ENCODE measurements at regions not wholly inside any gene's neighbourhood (a gene's known extent, or its start where the extent isn't known, plus 50 kb on each side); places are given as distances from the start of the nearest gene placed in this dataset.

DNA sequence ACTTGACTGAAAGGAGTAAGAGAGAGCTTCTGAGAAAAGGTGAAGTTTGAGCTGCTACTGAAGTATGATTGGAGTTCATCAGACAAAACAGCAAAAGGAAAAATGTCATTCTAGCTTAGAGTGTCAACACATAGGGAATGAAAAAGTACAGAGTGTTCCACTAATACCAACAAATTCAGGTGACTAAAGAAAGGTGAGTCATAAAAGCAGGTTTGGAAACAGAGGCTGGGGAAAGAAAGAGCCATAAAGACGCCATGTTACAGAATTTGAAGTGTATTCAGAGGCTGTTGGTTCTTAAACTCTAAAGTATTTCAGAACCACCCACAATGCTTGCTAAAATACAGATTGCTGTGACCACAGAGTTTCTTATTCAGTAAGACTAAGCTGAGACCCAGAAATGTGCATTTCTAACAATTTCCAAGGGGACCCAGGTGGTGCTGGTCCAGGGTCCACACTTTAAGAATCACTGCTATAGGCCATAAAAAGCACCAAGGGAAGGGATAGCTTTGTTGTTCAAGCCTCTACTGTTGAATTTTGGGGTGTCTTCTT lies 143.1 kb downstream of the ELAPOR2 start:
- TF ChIP-seq, protein P1, sequence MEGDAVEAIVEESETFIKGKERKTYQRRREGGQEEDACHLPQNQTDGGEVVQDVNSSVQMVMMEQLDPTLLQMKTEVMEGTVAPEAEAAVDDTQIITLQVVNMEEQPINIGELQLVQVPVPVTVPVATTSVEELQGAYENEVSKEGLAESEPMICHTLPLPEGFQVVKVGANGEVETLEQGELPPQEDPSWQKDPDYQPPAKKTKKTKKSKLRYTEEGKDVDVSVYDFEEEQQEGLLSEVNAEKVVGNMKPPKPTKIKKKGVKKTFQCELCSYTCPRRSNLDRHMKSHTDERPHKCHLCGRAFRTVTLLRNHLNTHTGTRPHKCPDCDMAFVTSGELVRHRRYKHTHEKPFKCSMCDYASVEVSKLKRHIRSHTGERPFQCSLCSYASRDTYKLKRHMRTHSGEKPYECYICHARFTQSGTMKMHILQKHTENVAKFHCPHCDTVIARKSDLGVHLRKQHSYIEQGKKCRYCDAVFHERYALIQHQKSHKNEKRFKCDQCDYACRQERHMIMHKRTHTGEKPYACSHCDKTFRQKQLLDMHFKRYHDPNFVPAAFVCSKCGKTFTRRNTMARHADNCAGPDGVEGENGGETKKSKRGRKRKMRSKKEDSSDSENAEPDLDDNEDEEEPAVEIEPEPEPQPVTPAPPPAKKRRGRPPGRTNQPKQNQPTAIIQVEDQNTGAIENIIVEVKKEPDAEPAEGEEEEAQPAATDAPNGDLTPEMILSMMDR (IDR thresholded peaks at IDR 0.05; ENCODE audit: poor library complexity) = no peak
- TF ChIP-seq EZH2phosphoT487 (IDR thresholded peaks at IDR 0.05; ENCODE audit: low read depth, severe bottlenecking, unreplicated experiment) = no peak
